ENCODE measurements at regions not wholly inside any gene's neighbourhood (a gene's known extent, or its start where the extent isn't known, plus 50 kb on each side); places are given as distances from the start of the nearest gene placed in this dataset.

DNA sequence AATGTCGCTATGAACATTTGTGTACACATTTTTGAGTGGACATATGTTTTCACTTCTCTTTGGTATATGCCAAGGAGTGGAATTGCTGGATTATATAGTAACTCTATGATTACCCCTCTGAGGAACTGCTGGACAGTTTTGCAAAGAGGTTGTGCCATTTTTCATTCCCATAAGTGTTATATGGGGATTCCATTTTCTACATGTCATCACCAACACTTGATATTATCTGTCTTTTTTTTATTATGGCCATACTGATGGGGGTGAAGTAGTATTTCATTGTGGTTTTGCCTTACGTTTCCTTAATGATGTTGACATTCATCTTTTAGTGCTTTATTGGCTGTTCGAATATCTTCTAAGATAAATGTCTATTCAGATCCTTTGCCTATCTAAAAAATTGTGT, 171.8 kb upstream of the LAMA2 start:
- Histone ChIP-seq H2AFZ (ENCODE audit: low read length) (no peak overlapping the region), H3K4me2 (ENCODE audit: insufficient read depth, insufficient read length, low read length) (no peak overlapping the region), H2BK120ac (ENCODE audit: low read depth, low read length, poor library complexity, severe bottlenecking) (no peak overlapping the region), H3K4ac (ENCODE audit: low read depth, low read length) (no peak overlapping the region), H2AK5ac (ENCODE audit: insufficient read length, low read length) (no peak overlapping the region), H4K20me1 (ENCODE audit: control insufficient read depth, insufficient read depth, insufficient read length) (no peaks in the 10 kb centered on the region), H3K23me2 (ENCODE audit: insufficient read length, low read depth, low read length, poor library complexity, severe bottlenecking) (no peaks in the 10 kb centered on the region), H3K14ac (ENCODE audit: insufficient read depth, low read length) (no peak overlapping the region), H4K8ac (replicated peaks; ENCODE audit: insufficient read length, low read depth, low read length) (no peak overlapping the region), H3K9ac (ENCODE audit: extremely low read depth, insufficient read length, low read length) (no peak overlapping the region), H2BK15ac (ENCODE audit: low read depth, low read length) (no peak overlapping the region), H3K56ac (ENCODE audit: insufficient read length, low read depth, low read length) (no peak overlapping the region), H4K91ac (ENCODE audit: insufficient read length, low read depth, low read length) (no peak overlapping the region), H3K27me3 (ENCODE audit: insufficient read depth, low read length) (no peaks in the 10 kb centered on the region), H3K79me2 (ENCODE audit: insufficient read depth, low read length) (no peaks in the 10 kb centered on the region), H3K9me3 (ENCODE audit: control insufficient read depth, low read depth, low read length) (no peaks in the 10 kb centered on the region), H4K5ac (ENCODE audit: insufficient read length, low read depth, low read length) (no peak overlapping the region), H3K4me1 (ENCODE audit: insufficient read depth, low read length) (no peaks in the 10 kb centered on the region), H3K18ac (ENCODE audit: insufficient read length, low read depth, low read length) (no peak overlapping the region), H3K79me1 (ENCODE audit: insufficient read depth, low read depth, low read length, poor library complexity, severe bottlenecking) (no peaks in the 10 kb centered on the region), H3K27ac (ENCODE audit: insufficient read length, low read depth, low read length) (no peak overlapping the region), H3K23ac (ENCODE audit: insufficient read length, low read depth, low read length) (no peak overlapping the region), H3T11ph (ENCODE audit: low read length) (no peak overlapping the region), H2BK20ac (ENCODE audit: low read depth, low read length, poor library complexity, severe bottlenecking) (no peak overlapping the region), H2BK5ac (ENCODE audit: insufficient read length, low read length) (no peak overlapping the region), H2BK12ac (ENCODE audit: insufficient read length, low read depth, low read length) (no peak overlapping the region)
- H3K27ac Mint-ChIP-seq: no peak overlapping the region
- DNase-seq: no peak
- no peaks in the 10 kb centered on the region for H3K36me3 Mint-ChIP-seq (ENCODE audit: insufficient read depth in 1 of 3, low read depth in 3 of 3)
- WGBS (ENCODE audit: extremely low coverage, insufficient read length, low lambda C conversion rate): no CpG with 5 or more reads among the region's 3 CpGs
- H3K27me3 Mint-ChIP-seq (ENCODE audit: low read depth): no peaks in the 10 kb centered on the region
- no peak overlapping the region for H3K4me3 Mint-ChIP-seq
- TF ChIP-seq, protein P1, sequence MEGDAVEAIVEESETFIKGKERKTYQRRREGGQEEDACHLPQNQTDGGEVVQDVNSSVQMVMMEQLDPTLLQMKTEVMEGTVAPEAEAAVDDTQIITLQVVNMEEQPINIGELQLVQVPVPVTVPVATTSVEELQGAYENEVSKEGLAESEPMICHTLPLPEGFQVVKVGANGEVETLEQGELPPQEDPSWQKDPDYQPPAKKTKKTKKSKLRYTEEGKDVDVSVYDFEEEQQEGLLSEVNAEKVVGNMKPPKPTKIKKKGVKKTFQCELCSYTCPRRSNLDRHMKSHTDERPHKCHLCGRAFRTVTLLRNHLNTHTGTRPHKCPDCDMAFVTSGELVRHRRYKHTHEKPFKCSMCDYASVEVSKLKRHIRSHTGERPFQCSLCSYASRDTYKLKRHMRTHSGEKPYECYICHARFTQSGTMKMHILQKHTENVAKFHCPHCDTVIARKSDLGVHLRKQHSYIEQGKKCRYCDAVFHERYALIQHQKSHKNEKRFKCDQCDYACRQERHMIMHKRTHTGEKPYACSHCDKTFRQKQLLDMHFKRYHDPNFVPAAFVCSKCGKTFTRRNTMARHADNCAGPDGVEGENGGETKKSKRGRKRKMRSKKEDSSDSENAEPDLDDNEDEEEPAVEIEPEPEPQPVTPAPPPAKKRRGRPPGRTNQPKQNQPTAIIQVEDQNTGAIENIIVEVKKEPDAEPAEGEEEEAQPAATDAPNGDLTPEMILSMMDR (conservative IDR thresholded peaks at IDR 0.05): no peak
- H3K9me3 Mint-ChIP-seq: no peaks in the 10 kb centered on the region
- H3K4me1 Mint-ChIP-seq: no peaks in the 10 kb centered on the region
